OCI-LY7 (cell line): ENCODE measurements at regions not wholly inside any gene's neighbourhood (a gene's known extent, or its start where the extent isn't known, plus 50 kb on each side); places are given as distances from the start of the nearest gene placed in this dataset.
"Not testable (repeated sequence)": the region's sequence is repeated elsewhere in the genome, so short reads cannot be mapped to it uniquely, and the experiment has no call there.

Source experiments
- BruUV-seq: library from RNA; stranded (reverse); fragments of 400-500 nt; replicated peaks from 2 replicates; lab custom pipeline; 2021; lab: Mats Ljungman, UMichigan
- CTCF ChIA-PET: fragments of 300-600 bp; sonication (Branson Sonifier 250); formaldehyde crosslinking; loops from one replicate; lab custom pipeline; 2022; ENCODE audit warnings: antibody characterized with exemption; ENCODE audit not compliant: unreplicated experiment; lab: Charles Lee
- POLR2A ChIA-PET: fragments of 300-600 bp; sonication (Branson Sonifier 250); formaldehyde crosslinking; loops from one replicate; lab custom pipeline; 2022; ENCODE audit warnings: antibody characterized with exemption; lab: Charles Lee
- DNase-seq: peaks from one replicate; pipeline ENCODE4 v3.0.0-alpha.2; 2015; ENCODE audit warnings: low spot score
- H2AFZ ChIP-seq: fragments of 200-600 bp; sonication (generic), shearing (Covaris generic); 2 replicates; pipeline ENCODE4 v1.6.1; 2014; ENCODE audit warnings: mild to moderate bottlenecking, antibody characterized with exemption, low read length, moderate library complexity
- H3K27ac ChIP-seq: fragments of 200-600 bp; sonication (generic); 2 replicates; pipeline ENCODE4 v1.5.1; 2014; ENCODE audit warnings: mixed run types, low read depth, mild to moderate bottlenecking, moderate library complexity, low read length, inconsistent platforms; ENCODE audit not compliant: poor library complexity, severe bottlenecking
- H3K36me3 ChIP-seq: fragments of 200-600 bp; sonication (generic); 2 replicates; pipeline ENCODE4 v1.6.1; 2014; ENCODE audit warnings: mild to moderate bottlenecking, antibody characterized with exemption, low read length, moderate library complexity, mixed read lengths; ENCODE audit not compliant: insufficient read depth
- H3K4me1 ChIP-seq: fragments of 200-600 bp; sonication (generic); 2 replicates; pipeline ENCODE4 v1.5.1; 2014; ENCODE audit warnings: mild to moderate bottlenecking, low read length; ENCODE audit not compliant: insufficient read depth, poor library complexity, severe bottlenecking
- H3K4me2 ChIP-seq: fragments of 200-600 bp; sonication (generic); 2 replicates; pipeline ENCODE4 v1.6.1; 2014; ENCODE audit warnings: mild to moderate bottlenecking, low read length
- H3K4me3 ChIP-seq: fragments of 200-600 bp; sonication (generic); 2 replicates; pipeline ENCODE4 v1.5.1; 2014; ENCODE audit warnings: mild to moderate bottlenecking, low read depth, low read length; ENCODE audit not compliant: poor library complexity, severe bottlenecking
- H3K79me2 ChIP-seq: fragments of 200-600 bp; sonication (generic); 2 replicates; pipeline ENCODE4 v1.6.1; 2016; ENCODE audit warnings: low read depth, mild to moderate bottlenecking, low read length, moderate library complexity, mixed read lengths; ENCODE audit not compliant: insufficient read depth
- H3K9me2 ChIP-seq: fragments of 200-600 bp; sonication (generic); 2 replicates; pipeline ENCODE4 v1.6.1; 2016; ENCODE audit warnings: mild to moderate bottlenecking, low read length, mixed read lengths; ENCODE audit not compliant: insufficient read depth
- H3K9me3 ChIP-seq: fragments of 200-600 bp; sonication (generic); 2 replicates; pipeline ENCODE4 v1.6.1; 2014; ENCODE audit warnings: mild to moderate bottlenecking, mixed run types, low read length, mixed read lengths
- H4K20me1 ChIP-seq: fragments of 200-600 bp; sonication (generic); 2 replicates; pipeline ENCODE4 v1.6.1; 2014; ENCODE audit warnings: mild to moderate bottlenecking, antibody characterized with exemption, low read length, moderate library complexity, mixed read lengths; ENCODE audit not compliant: insufficient read depth
- CTCF ChIP-seq: fragments of 200-600 bp; sonication (generic); conservative IDR thresholded peaks from 2 replicates; pipeline ENCODE4 v1.5.1; 2014; ENCODE audit warnings: mild to moderate bottlenecking, antibody characterized with exemption, low read length, moderate library complexity, mixed read lengths
- EZH2phosphoT487 ChIP-seq: fragments of 200-600 bp; sonication (generic); IDR thresholded peaks from 2 replicates; pipeline ENCODE4 v1.6.1; 2018; ENCODE audit warnings: low read depth, borderline replicate concordance, mild to moderate bottlenecking, mixed run types, antibody characterized with exemption, low read length, moderate library complexity, mixed read lengths
- intact Hi-C: fragments of 100-400 bp; cut with micrococcal nuclease; formaldehyde crosslinking; loops from one replicate; pipeline ENCODE4 v1.10.0; 2022; ENCODE audit not compliant: unreplicated experiment

DNA sequence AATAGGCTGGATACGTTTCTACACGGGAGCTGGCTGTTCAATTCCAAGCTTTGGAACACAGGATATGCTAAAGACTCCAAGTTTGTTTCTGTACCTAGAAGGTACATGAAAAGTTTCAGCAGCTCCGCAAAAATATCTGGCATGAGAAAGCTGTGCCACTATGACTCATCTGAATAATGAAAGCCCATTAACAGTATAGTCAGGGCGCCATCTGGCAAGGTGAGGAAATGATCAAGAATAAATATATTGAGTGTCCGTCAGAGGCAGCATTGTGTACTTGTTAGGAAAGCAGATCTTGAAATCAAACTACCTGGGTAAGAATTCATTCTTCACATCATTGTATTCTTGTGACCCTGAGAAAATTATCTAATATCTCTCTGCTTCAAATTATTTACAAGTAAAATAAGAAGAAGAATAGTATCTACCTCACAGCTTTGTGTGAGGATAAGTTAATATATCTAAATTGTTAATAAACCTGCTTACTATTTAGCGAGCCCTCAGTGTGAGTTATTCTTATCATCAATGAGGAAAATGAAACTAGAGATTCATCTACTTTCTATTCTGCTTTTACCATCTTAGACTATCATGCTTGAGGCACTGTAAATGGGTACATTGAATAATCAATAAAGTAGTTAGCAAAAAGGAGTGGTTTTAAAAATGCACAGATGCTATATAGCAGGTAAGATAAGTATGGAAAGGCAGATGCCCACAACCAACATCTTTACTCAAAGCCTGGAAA lies 53.5 kb downstream of the FSCB start:
- DNase-seq = no peak
- Histone ChIP-seq H3K9me3 (no peaks in the 10 kb centered on the region), H3K9me2 (no peaks in the 10 kb centered on the region), H3K36me3 (no peaks in the 10 kb centered on the region), H2AFZ (no peak overlapping the region), H3K79me2 (no peaks in the 10 kb centered on the region), H3K27ac (no peak overlapping the region), H3K4me2 (no peak overlapping the region), H4K20me1 (no peaks in the 10 kb centered on the region), H3K4me3 (no peak overlapping the region), H3K4me1 (no peaks in the 10 kb centered on the region)
- ChIA-PET CTCF (no interaction called here), POLR2A (interaction anchor here (0.7 kb wide), 1 partner anchor 17 kb away, joined by 3 read pairs; no protein-coding TSS in a partner anchor)
- intact Hi-C loops = no loop called here
- no TSS peak for BruUV-seq
- TF ChIP-seq CTCF = no peak
- no peak for TF ChIP-seq EZH2phosphoT487

DNA sequence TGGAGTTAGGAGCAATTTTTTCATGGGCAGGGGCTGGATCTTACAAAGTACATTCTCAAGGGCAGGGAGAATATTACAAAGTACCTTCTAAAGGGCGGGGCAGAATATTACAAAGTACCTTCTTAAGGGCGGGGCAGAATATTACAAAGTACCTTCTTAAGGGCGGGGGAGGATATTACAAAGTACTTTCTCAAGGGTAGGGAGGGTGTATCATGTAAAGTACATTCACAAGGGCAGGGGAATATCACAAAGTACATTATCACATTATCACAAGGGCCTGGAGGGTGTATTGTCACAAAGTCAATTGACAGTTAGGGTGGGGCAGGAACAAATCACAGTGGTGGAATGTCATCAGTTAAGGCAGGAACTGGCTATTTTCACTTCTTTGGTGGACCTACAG lies 56.9 kb downstream of the FSCB start:
- H3K9me3 ChIP-seq, DNase-seq, H4K20me1 ChIP-seq, H3K9me2 ChIP-seq, H3K27ac ChIP-seq, CTCF ChIA-PET, H3K4me1 ChIP-seq, H3K4me3 ChIP-seq, H3K79me2 ChIP-seq, H2AFZ ChIP-seq, H3K4me2 ChIP-seq, BruUV-seq, POLR2A ChIA-PET, intact Hi-C loops, H3K36me3 ChIP-seq: not testable (repeated sequence)

DNA sequence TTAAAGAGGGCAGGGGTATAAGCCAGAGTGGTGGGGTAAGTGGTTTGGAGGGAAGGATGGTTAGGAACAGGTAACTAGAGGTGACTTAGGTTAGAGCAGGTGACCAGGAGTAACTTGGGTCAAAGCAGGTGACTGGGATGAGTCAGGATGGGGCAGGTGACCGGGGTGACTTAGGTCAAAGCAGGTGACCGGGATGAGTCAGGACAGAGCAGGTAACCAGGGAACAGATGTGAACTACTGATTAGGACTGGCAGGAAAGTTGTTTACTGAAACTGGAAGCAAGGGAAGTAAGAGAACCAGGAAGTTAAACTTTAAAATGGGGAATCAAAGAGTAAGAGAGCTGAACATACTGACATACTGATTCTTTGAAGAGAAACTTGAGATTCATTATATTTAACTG lies 57.4 kb downstream of the FSCB start:
- Histone ChIP-seq H2AFZ (no peak overlapping the region), H3K27ac (no peak overlapping the region), H3K4me1 (no peaks in the 10 kb centered on the region), H3K9me3 (no peaks in the 10 kb centered on the region), H4K20me1 (no peaks in the 10 kb centered on the region), H3K4me3 (no peak overlapping the region), H3K36me3 (no peaks in the 10 kb centered on the region), H3K79me2 (no peaks in the 10 kb centered on the region), H3K4me2 (no peak overlapping the region), H3K9me2 (no peaks in the 10 kb centered on the region)
- no TSS peak for BruUV-seq
- POLR2A ChIA-PET = no interaction called here
- DNase-seq = no peak
- intact Hi-C loops = no loop called here
- no peak for TF ChIP-seq CTCF
- no peak for TF ChIP-seq EZH2phosphoT487
- CTCF ChIA-PET = no interaction called here
